ENCODE measurements at regions not wholly inside any gene's neighbourhood (a gene's known extent, or its start where the extent isn't known, plus 50 kb on each side); places are given as distances from the start of the nearest gene placed in this dataset.
"Not testable (repeated sequence)": the region's sequence is repeated elsewhere in the genome, so short reads cannot be mapped to it uniquely, and the experiment has no call there.

- no peak for DNase-seq (ENCODE audit: low read depth)
- TF ChIP-seq CTCF (IDR thresholded peaks at IDR 0.05; ENCODE audit: insufficient read depth, low read depth, low read length, missing control alignments) = no peak
- H3K4me3 ChIP-seq (ENCODE audit: low read depth, low read length) = no peak overlapping the region
Observed at GRCh38 chr9:88628811-88629210, 93.8 kb downstream of the NXNL2 start.

GRCh38 chr9:88630574-88630973 is 95.6 kb downstream of the NXNL2 start:
- H3K4me3 ChIP-seq (ENCODE audit: low read depth, low read length); DNase-seq (ENCODE audit: low read depth): not testable (repeated sequence)

DNA sequence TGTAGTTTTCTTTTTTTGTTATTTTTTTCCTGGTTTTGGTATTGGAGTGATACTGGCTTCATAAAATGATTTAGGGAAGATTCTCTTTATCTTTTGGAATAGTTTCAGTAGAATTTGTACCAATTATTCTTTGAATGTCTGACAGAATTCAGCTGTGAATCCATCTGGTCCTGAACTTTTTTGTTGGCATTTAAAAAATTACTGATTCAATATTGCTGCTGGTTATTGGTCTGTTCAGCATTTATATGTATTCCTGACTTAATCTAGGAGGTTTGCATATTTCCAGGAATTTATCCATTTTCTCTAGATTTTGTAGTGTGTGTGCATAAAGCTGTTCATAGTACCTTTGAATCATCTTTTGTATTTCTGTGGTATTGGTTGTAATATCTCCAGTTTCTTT is 100.2 kb downstream of the NXNL2 start:
- no peak for TF ChIP-seq CTCF (IDR thresholded peaks at IDR 0.05; ENCODE audit: insufficient read depth, low read depth, low read length, missing control alignments)
- no peak overlapping the region for H3K4me3 ChIP-seq (ENCODE audit: low read depth, low read length)
- no peak for DNase-seq (ENCODE audit: low read depth)

DNA sequence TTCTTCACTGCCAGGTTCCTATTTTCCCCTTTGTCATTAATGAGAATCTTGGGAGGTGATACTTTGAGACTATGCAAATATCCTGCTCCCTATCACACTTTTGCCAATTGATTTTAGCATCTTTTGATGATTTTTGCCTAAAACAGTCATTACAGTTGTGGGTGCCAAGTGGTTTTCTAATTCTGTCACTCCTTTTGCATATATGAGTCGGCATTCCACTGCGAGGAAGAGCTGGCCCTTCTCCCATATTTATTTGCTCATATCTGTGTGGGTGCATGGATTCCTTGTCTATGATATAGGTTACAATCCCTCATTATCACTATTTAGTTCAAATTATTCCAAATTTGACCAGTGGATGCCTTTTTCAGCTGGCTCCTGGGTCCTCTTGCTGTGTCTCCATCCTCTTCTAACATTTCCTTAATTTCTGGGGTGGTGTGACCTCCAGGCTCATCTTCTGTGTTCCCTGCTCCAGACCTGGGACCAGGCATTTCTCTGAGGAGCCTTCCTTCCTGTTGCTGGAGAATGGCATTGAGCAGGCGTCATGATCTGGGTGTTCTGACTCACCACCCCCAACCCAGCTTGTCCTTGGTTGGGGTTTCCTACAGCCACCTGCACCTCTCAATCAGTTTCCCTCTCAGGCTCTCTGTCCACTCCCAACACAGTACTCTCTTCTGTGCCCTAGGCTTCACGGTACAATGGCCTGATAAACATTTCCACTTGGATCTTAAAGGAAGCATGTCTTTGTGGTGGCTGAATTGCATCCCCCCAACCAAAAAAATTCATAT is 106.7 kb downstream of the NXNL2 start:
- no peak for DNase-seq (ENCODE audit: low read depth)
- TF ChIP-seq CTCF (IDR thresholded peaks at IDR 0.05; ENCODE audit: insufficient read depth, low read depth, low read length, missing control alignments) = no peak
- no peak overlapping the region for H3K4me3 ChIP-seq (ENCODE audit: low read depth, low read length)

DNA sequence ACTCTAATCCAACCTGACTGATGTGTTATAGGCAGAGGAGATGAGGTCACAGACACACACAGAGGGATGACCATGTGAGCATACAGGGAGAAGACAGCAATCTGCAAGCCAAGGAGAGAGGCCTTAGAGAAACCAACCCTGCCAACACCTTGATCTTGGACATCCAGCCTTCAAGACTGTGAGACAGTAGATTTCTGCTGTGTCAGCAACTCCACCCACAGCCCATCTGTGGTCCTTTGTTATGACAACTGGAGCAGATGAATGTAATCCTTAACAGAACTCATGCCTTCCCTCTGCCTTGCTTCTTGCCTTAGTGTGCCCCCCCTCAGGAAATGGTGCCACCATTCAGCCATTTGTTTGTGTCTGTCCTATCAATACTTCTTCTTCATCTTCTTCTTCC is 107.4 kb downstream of the NXNL2 start:
- no peak overlapping the region for H3K4me3 ChIP-seq (ENCODE audit: low read depth, low read length)
- DNase-seq (ENCODE audit: low read depth) = no peak

DNA sequence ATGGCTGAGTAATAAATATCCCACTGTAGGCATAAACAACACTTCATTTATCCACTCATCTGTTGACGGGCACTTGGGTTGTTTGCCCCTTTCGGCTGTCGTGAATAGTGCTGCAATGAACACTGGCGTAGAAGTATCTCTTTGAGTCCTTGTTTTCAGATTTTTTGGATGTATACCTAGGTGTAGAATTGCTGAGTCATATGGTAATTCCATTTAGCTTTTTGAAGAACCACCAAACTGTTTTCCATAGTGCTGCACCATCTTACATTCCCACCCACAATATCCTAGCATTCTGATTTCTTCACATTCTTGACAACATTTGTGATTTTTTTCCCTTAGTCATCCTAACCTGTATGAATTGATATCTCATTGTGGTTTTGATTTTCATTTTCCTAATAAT is 109.0 kb downstream of the NXNL2 start:
- H3K4me3 ChIP-seq (ENCODE audit: low read depth, low read length) = no peak overlapping the region
- no peak for TF ChIP-seq CTCF (IDR thresholded peaks at IDR 0.05; ENCODE audit: insufficient read depth, low read depth, low read length, missing control alignments)
- no peak for DNase-seq (ENCODE audit: low read depth)

More for the DNA sequence above, 107.4 kb downstream of the NXNL2 start:
- no peak for TF ChIP-seq CTCF (IDR thresholded peaks at IDR 0.05; ENCODE audit: insufficient read depth, low read depth, low read length, missing control alignments)

GRCh38 chr9:88645172-88645878 is 110.3 kb downstream of the NXNL2 start:
- DNase-seq (ENCODE audit: low read depth) = no peak
- no peak overlapping the region for H3K4me3 ChIP-seq (ENCODE audit: low read depth, low read length)
- TF ChIP-seq CTCF (IDR thresholded peaks at IDR 0.05; ENCODE audit: insufficient read depth, low read depth, low read length, missing control alignments) = no peak

Measured in GM12865 (cell line).